Stimulated activated naive CD8-positive, alpha-beta T cell treated with anti-CD3 and anti-CD28 coated beads, Interleukin-15, Interleukin-2, amounts not matched to agents 100 ng/mL and 50 ng/mL, for 24 hours (primary cell): ENCODE measurements at regions not wholly inside any gene's neighbourhood (a gene's known extent, or its start where the extent isn't known, plus 50 kb on each side); places are given as distances from the start of the nearest gene placed in this dataset.
"Not testable (repeated sequence)": the region's sequence is repeated elsewhere in the genome, so short reads cannot be mapped to it uniquely, and the experiment has no call there.

ENCODE experiments used
- H3K27ac Mint-ChIP-seq: one replicate; pipeline ENCODE4 v1.8.0; 2021; ENCODE audit warnings: mild to moderate bottlenecking, mixed read lengths
- H3K27me3 Mint-ChIP-seq: one replicate; pipeline ENCODE4 v1.8.0; 2021; ENCODE audit warnings: mixed read lengths
- H3K36me3 Mint-ChIP-seq: one replicate; pipeline ENCODE4 v1.8.0; 2021; ENCODE audit warnings: low read depth, mixed read lengths
- H3K4me1 Mint-ChIP-seq: one replicate; pipeline ENCODE4 v1.8.0; 2021; ENCODE audit warnings: low read depth, mixed read lengths
- H3K4me3 Mint-ChIP-seq: one replicate; pipeline ENCODE4 v1.8.0; 2021; ENCODE audit warnings: mild to moderate bottlenecking, mixed read lengths
- H3K9me3 Mint-ChIP-seq: one replicate; pipeline ENCODE4 v1.8.0; 2021; ENCODE audit warnings: mixed read lengths

GRCh38 chr1:232422898-232423297 lies 207.0 kb downstream of the SIPA1L2 start:
- Mint-ChIP-seq H3K4me3 (no peak overlapping the region), H3K36me3 (peaks cover 4% of the 10 kb centered on the region), H3K4me1 (no peaks in the 10 kb centered on the region), H3K27ac (no peak overlapping the region), H3K27me3 (no peaks in the 10 kb centered on the region), H3K9me3 (no peaks in the 10 kb centered on the region)

GRCh38 chr1:232422098-232422497 lies 207.8 kb downstream of the SIPA1L2 start:
- H3K9me3 Mint-ChIP-seq, result no peaks in the 10 kb centered on the region
- H3K27ac Mint-ChIP-seq, result no peak overlapping the region
- H3K27me3 Mint-ChIP-seq, result no peaks in the 10 kb centered on the region
- peaks cover 4% of the 10 kb centered on the region for H3K36me3 Mint-ChIP-seq
- H3K4me1 Mint-ChIP-seq, result no peaks in the 10 kb centered on the region
- no peak overlapping the region for H3K4me3 Mint-ChIP-seq

- H3K27ac Mint-ChIP-seq, result no peak overlapping the region
- peaks cover 4% of the 10 kb centered on the region for H3K36me3 Mint-ChIP-seq
- no peaks in the 10 kb centered on the region for H3K9me3 Mint-ChIP-seq
- H3K4me1 Mint-ChIP-seq, result no peaks in the 10 kb centered on the region
- no peak overlapping the region for H3K4me3 Mint-ChIP-seq
- no peaks in the 10 kb centered on the region for H3K27me3 Mint-ChIP-seq
These were observed 208.7 kb downstream of the SIPA1L2 start for GRCh38 chr1:232421143-232421796.

- no peak overlapping the region for H3K4me3 Mint-ChIP-seq
These were observed 212.2 kb downstream of the SIPA1L2 start for GRCh38 chr1:232417636-232418248.

GRCh38 chr1:232416026-232416568 lies 213.8 kb downstream of the SIPA1L2 start:
- no peak overlapping the region for H3K27ac Mint-ChIP-seq
- H3K9me3 Mint-ChIP-seq, result no peaks in the 10 kb centered on the region
- no peak overlapping the region for H3K4me3 Mint-ChIP-seq
- no peaks in the 10 kb centered on the region for H3K27me3 Mint-ChIP-seq
- H3K4me1 Mint-ChIP-seq, result no peaks in the 10 kb centered on the region
- H3K36me3 Mint-ChIP-seq, result no peaks in the 10 kb centered on the region

More at GRCh38 chr1:232417636-232418248, 212.2 kb downstream of the SIPA1L2 start:
- Mint-ChIP-seq H3K4me1 (no peaks in the 10 kb centered on the region), H3K27ac (no peak overlapping the region), H3K9me3 (no peaks in the 10 kb centered on the region), H3K27me3 (no peaks in the 10 kb centered on the region), H3K36me3 (no peaks in the 10 kb centered on the region)

- not testable (repeated sequence) for H3K36me3 Mint-ChIP-seq, H3K4me3 Mint-ChIP-seq, H3K27me3 Mint-ChIP-seq, H3K9me3 Mint-ChIP-seq, H3K4me1 Mint-ChIP-seq, H3K27ac Mint-ChIP-seq
These were observed 214.5 kb downstream of the SIPA1L2 start for GRCh38 chr1:232415481-232415880.

GRCh38 chr1:232414100-232414499 lies 215.8 kb downstream of the SIPA1L2 start:
- no peak overlapping the region for H3K4me3 Mint-ChIP-seq
- no peaks in the 10 kb centered on the region for H3K4me1 Mint-ChIP-seq
- peaks cover 5% of the 10 kb centered on the region for H3K9me3 Mint-ChIP-seq
- no peak overlapping the region for H3K27ac Mint-ChIP-seq
- H3K36me3 Mint-ChIP-seq, result peaks cover 4% of the 10 kb centered on the region
- H3K27me3 Mint-ChIP-seq, result no peaks in the 10 kb centered on the region

- no peak overlapping the region for H3K27ac Mint-ChIP-seq
- peaks cover 5% of the 10 kb centered on the region for H3K36me3 Mint-ChIP-seq
- H3K27me3 Mint-ChIP-seq, result no peaks in the 10 kb centered on the region
These were observed 216.3 kb downstream of the SIPA1L2 start for GRCh38 chr1:232413674-232414073.

GRCh38 chr1:232409584-232409983 lies 220.3 kb downstream of the SIPA1L2 start:
- H3K27me3 Mint-ChIP-seq, result no peaks in the 10 kb centered on the region
- no peak overlapping the region for H3K4me3 Mint-ChIP-seq
- peaks cover 6% of the 10 kb centered on the region for H3K9me3 Mint-ChIP-seq
- no peak overlapping the region for H3K27ac Mint-ChIP-seq
- peaks cover 5% of the 10 kb centered on the region for H3K36me3 Mint-ChIP-seq
- H3K4me1 Mint-ChIP-seq, result no peaks in the 10 kb centered on the region

More at GRCh38 chr1:232413674-232414073, 216.3 kb downstream of the SIPA1L2 start:
- H3K9me3 Mint-ChIP-seq, result peaks cover 6% of the 10 kb centered on the region
- no peaks in the 10 kb centered on the region for H3K4me1 Mint-ChIP-seq
- H3K4me3 Mint-ChIP-seq, result no peak overlapping the region

GRCh38 chr1:232407120-232407519 lies 222.8 kb downstream of the SIPA1L2 start:
- Mint-ChIP-seq H3K27ac (no peak overlapping the region), H3K36me3 (peaks cover 8% of the 10 kb centered on the region), H3K4me3 (no peak overlapping the region), H3K27me3 (no peaks in the 10 kb centered on the region), H3K9me3 (peaks cover 6% of the 10 kb centered on the region), H3K4me1 (no peaks in the 10 kb centered on the region)

GRCh38 chr1:232405781-232406180 lies 224.2 kb downstream of the SIPA1L2 start:
- Mint-ChIP-seq H3K4me1 (no peaks in the 10 kb centered on the region), H3K27ac (no peak overlapping the region), H3K4me3 (no peak overlapping the region), H3K36me3 (peaks cover 10% of the 10 kb centered on the region), H3K9me3 (peaks cover 6% of the 10 kb centered on the region), H3K27me3 (no peaks in the 10 kb centered on the region)

- Mint-ChIP-seq H3K9me3 (peaks cover 6% of the 10 kb centered on the region), H3K27ac (no peak overlapping the region), H3K4me1 (no peaks in the 10 kb centered on the region), H3K4me3 (no peak overlapping the region), H3K36me3 (peaks cover 10% of the 10 kb centered on the region), H3K27me3 (no peaks in the 10 kb centered on the region)
These were observed 224.8 kb downstream of the SIPA1L2 start for GRCh38 chr1:232404981-232405731.

- Mint-ChIP-seq H3K9me3 (peaks cover 2% of the 10 kb centered on the region), H3K36me3 (peaks cover 8% of the 10 kb centered on the region), H3K27ac (no peak overlapping the region), H3K27me3 (no peaks in the 10 kb centered on the region), H3K4me1 (no peaks in the 10 kb centered on the region), H3K4me3 (no peak overlapping the region)
These were observed 225.7 kb downstream of the SIPA1L2 start for GRCh38 chr1:232404227-232404626.

- H3K27ac Mint-ChIP-seq, result no peak overlapping the region
- no peaks in the 10 kb centered on the region for H3K9me3 Mint-ChIP-seq
- no peaks in the 10 kb centered on the region for H3K27me3 Mint-ChIP-seq
- peaks cover 17% of the 10 kb centered on the region for H3K36me3 Mint-ChIP-seq
- H3K4me3 Mint-ChIP-seq, result no peak overlapping the region
- H3K4me1 Mint-ChIP-seq, result no peaks in the 10 kb centered on the region
These were observed 226.8 kb downstream of the SIPA1L2 start for GRCh38 chr1:232403017-232403714.

GRCh38 chr1:232398823-232399222 lies 231.1 kb downstream of the SIPA1L2 start:
- no peak overlapping the region for H3K27ac Mint-ChIP-seq
- H3K9me3 Mint-ChIP-seq, result no peaks in the 10 kb centered on the region
- no peaks in the 10 kb centered on the region for H3K27me3 Mint-ChIP-seq
- H3K4me1 Mint-ChIP-seq, result no peaks in the 10 kb centered on the region
- no peak overlapping the region for H3K4me3 Mint-ChIP-seq
- peaks cover 17% of the 10 kb centered on the region for H3K36me3 Mint-ChIP-seq
